Gastrocnemius medialis (tissue), 4 donors: ENCODE measurements at regions not wholly inside any gene's neighbourhood (a gene's known extent, or its start where the extent isn't known, plus 50 kb on each side); places are given as distances from the start of the nearest gene placed in this dataset.

Source experiments
- ATAC-seq, 2 donors: fragments of 150-250 bp; one replicate each; pipeline ENCODE4 v1.9.1; 2016
- DNase-seq, 2 donors: peaks; one replicate each; pipeline ENCODE4 v3.0.0-alpha.2; 2019
- H3K27ac ChIP-seq, 4 donors: fragments of 200-600 bp; sonication (generic); 1 replicate in 1 of 4; 2 replicates in 3 of 4; pipeline ENCODE4 v1.5.1; 2016 to 2018; ENCODE audit warnings: mild to moderate bottlenecking in 2 of 4, moderate library complexity in 1 of 4
- H3K27me3 ChIP-seq, 3 donors: fragments of 200-600 bp; sonication (generic) in 2 of 3; 1 replicate in 1 of 3; 2 replicates in 2 of 3; pipeline versions ENCODE4 v1.5.1 to v1.6.0; 2016 to 2019; ENCODE audit warnings: mild to moderate bottlenecking in 1 of 3, moderate library complexity in 1 of 3
- H3K36me3 ChIP-seq, 2 donors: fragments of 200-600 bp; sonication (generic) in 1 of 2; one replicate each; pipeline ENCODE4 v1.5.1; 2017 to 2018
- H3K4me1 ChIP-seq, 2 donors: fragments of 200-600 bp; sonication (generic) in 1 of 2; one replicate each; pipeline ENCODE4 v1.5.1; 2016 to 2017; ENCODE audit warnings: mild to moderate bottlenecking in 2 of 2
- H3K4me3 ChIP-seq, 4 donors: fragments of 200-600 bp; sonication (generic) in 3 of 4; 1 replicate in 1 of 4; 2 replicates in 3 of 4; pipeline ENCODE4 v1.5.1; 2016 to 2019; ENCODE audit warnings: mild to moderate bottlenecking in 2 of 4
- H3K9me3 ChIP-seq, 3 donors: fragments of 200-600 bp; sonication (generic) in 2 of 3; 1 replicate in 1 of 3; 2 replicates in 2 of 3; pipeline ENCODE4 v1.5.1; 2016 to 2019
- POLR2A ChIP-seq, 2 donors: fragments of 450-650 bp; IDR thresholded peaks; one replicate each; pipeline ENCODE4 v1.6.1; 2017; ENCODE audit warnings: antibody characterized with exemption in 2 of 2, mild to moderate bottlenecking in 2 of 2, moderate library complexity in 2 of 2
- in situ Hi-C, 4 donors: fragments of 200-750 bp; cut with MboI; loops; one replicate each; pipeline versions ENCODE4 v1.15.0 to v1.8.0; 2017; ENCODE audit warnings: low sequenced_read_pairs in 4 of 4
- intact Hi-C: fragments of 100-400 bp; cut with DNase I; formaldehyde crosslinking; loops from one replicate; pipeline ENCODE4 v1.15.1; 2023; ENCODE audit warnings: low total_unique reads
- TF ChIP-seq, protein P1 (sequence below), 5 experiments: fragments of 450-650 bp in 3 of 5; fragments of 200-600 bp in 2 of 5; sonication (generic) in 2 of 5; IDR thresholded peaks in 4 of 5; conservative IDR thresholded peaks in 1 of 5; 1 replicate in 4 of 5; 2 replicates in 1 of 5; pipeline ENCODE4 v1.5.1; 2016 to 2019; ENCODE audit warnings: antibody characterized with exemption in 5 of 5, mild to moderate bottlenecking in 3 of 5, moderate library complexity in 3 of 5

DNA sequence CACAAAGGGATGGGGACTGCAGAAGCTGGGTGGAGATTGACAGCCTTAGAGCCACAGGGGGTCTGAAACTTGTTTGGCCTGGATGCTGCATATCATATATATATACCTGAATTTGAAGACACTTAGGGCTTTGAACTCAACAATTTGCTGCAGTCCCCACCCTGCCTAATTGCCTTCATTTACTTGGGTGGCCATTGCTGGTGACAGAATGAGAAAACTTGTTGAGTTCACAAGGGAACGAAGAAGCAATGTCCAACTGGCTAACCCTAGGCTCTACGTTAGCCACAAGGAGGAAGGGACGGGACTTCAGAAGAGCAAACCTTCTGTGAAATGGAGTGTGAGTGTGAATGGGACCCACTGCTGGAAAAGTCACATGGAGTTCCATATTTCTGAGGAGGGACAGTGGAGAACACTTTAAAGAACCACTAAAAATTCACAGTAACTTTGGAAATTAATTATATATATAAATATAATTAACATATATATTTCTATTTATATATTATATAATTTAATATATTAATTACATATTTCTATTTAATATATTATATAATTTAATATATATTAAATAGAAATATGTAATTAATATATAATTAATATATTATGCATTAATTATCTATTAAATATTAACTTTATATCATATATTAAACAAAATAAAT lies 215.3 kb upstream of the SOX9 start:
- no peak for TF ChIP-seq POLR2A (IDR thresholded peaks at IDR 0.05)
- TF ChIP-seq, protein P1, sequence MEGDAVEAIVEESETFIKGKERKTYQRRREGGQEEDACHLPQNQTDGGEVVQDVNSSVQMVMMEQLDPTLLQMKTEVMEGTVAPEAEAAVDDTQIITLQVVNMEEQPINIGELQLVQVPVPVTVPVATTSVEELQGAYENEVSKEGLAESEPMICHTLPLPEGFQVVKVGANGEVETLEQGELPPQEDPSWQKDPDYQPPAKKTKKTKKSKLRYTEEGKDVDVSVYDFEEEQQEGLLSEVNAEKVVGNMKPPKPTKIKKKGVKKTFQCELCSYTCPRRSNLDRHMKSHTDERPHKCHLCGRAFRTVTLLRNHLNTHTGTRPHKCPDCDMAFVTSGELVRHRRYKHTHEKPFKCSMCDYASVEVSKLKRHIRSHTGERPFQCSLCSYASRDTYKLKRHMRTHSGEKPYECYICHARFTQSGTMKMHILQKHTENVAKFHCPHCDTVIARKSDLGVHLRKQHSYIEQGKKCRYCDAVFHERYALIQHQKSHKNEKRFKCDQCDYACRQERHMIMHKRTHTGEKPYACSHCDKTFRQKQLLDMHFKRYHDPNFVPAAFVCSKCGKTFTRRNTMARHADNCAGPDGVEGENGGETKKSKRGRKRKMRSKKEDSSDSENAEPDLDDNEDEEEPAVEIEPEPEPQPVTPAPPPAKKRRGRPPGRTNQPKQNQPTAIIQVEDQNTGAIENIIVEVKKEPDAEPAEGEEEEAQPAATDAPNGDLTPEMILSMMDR (IDR thresholded peaks at IDR 0.05 in 4 of 5, conservative IDR thresholded peaks at IDR 0.05 in 1 of 5), result no peak
- intact Hi-C loops, result loop anchor here (10.0 kb wide), 1 partner anchor 129 kb away; no protein-coding TSS in a partner anchor
- ATAC-seq (no peak), DNase-seq (no peak)
- in situ Hi-C loops, result no loop called here
- no peaks in the 10 kb centered on the region for H3K9me3 ChIP-seq
- H3K4me3 ChIP-seq, result no peak overlapping the region
- no peaks in the 10 kb centered on the region for H3K27me3 ChIP-seq
- H3K27ac ChIP-seq, result no peak overlapping the region
- peaks cover 4 to 11% of the 10 kb centered on the region in 2 donors for H3K4me1 ChIP-seq
- H3K36me3 ChIP-seq, result no peaks in the 10 kb centered on the region

DNA sequence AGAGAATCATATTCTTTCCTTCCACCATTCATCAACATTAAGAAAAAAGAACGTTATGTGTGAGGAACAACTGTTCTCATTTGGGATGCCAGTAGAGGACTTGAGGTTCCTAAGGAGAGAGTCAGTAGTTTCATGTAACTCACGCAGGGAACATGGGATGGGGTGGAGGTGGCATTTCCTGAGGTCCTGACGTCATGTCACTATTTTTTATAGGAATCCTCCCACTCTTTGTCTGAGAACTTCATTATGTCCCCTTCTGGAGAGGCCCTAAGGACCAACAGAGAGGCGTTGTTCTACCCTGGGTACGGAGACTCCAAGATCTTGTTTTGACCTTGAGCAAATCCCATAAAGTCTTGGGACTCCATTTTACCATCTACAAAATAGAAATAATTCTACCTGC lies 211.7 kb upstream of the SOX9 start:
- Histone ChIP-seq H3K27me3 (no peaks in the 10 kb centered on the region), H3K36me3 (no peaks in the 10 kb centered on the region), H3K4me1 (peaks cover 8 to 28% of the 10 kb centered on the region in 2 donors), H3K9me3 (no peaks in the 10 kb centered on the region), H3K27ac (peak overlapping the region in 1 of 4 donors; percentile 82), H3K4me3 (no peak overlapping the region)
- DNase-seq (no peak), ATAC-seq (no peak)
- intact Hi-C loops (loop anchor here (10.0 kb wide), 1 partner anchor 126 kb away; no protein-coding TSS in a partner anchor), in situ Hi-C loops (no loop called here)
- TF ChIP-seq, protein P1 (IDR thresholded peaks at IDR 0.05 in 4 of 5, conservative IDR thresholded peaks at IDR 0.05 in 1 of 5), result no peak
- no peak for TF ChIP-seq POLR2A (IDR thresholded peaks at IDR 0.05)

DNA sequence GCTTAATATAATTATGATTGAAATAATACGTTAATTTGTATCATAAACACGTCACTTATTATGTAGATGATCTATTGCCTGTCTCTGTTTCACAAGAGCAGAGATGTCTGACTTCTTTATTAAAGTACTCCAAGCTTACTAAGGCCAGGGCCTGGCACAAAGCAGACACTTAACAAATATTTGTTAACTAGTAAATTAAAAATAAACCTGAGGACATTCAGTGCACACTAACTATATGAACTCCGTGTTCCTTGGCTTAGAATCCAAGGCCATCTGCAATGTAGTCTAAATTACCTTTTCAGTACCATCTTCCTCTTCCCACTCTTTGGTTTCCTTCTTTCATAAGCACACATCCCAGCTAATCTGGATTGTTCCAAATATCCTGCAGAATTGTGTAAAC lies 210.8 kb upstream of the SOX9 start:
- H3K27me3 ChIP-seq, result no peaks in the 10 kb centered on the region
- in situ Hi-C loops (loop anchor here in 1 of 4 donors (5.0 kb wide), 1 partner anchor 67 kb away; no protein-coding TSS in a partner anchor), intact Hi-C loops (no loop called here)
- no peaks in the 10 kb centered on the region for H3K36me3 ChIP-seq
- H3K4me3 ChIP-seq, result no peak overlapping the region
- peak; percentile 80 to 94 for ATAC-seq
- peak overlapping the region; percentile 21 to 82 (median 41) for H3K27ac ChIP-seq
- TF ChIP-seq, protein P1 (IDR thresholded peaks at IDR 0.05 in 4 of 5, conservative IDR thresholded peaks at IDR 0.05 in 1 of 5), result no peak
- no peak for TF ChIP-seq POLR2A (IDR thresholded peaks at IDR 0.05)
- peaks cover 12 to 36% of the 10 kb centered on the region in 2 donors for H3K4me1 ChIP-seq
- peak in 1 of 2 donors; percentile 41 for DNase-seq
- no peaks in the 10 kb centered on the region for H3K9me3 ChIP-seq

DNA sequence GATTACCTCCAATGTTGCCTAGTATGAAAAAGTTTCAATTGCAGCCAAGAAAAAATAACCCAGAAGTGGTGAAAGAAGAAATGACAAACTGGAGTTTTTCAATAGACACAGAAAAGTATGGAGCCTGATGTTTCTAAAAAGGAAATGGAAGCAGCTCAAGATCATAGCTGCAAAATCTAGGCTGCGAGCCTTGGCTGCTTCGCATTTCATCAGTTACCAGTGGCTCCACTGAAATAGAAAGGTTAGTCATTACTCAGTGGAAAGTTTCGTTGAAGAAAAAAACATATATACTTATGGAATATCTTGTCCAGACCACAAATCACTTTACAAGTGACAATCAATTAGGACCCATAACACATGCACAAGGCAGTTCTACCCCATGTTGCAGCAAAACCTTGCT lies 206.8 kb upstream of the SOX9 start:
- Histone ChIP-seq H3K27me3 (no peaks in the 10 kb centered on the region), H3K9me3 (no peaks in the 10 kb centered on the region), H3K27ac (peak overlapping the region in 3 of 4 donors; percentile 1 to 72 (median 26)), H3K4me3 (no peak overlapping the region), H3K36me3 (no peaks in the 10 kb centered on the region), H3K4me1 (peaks cover 12 to 41% of the 10 kb centered on the region in 2 donors)
- peak; percentile 76 to 77 for ATAC-seq
- TF ChIP-seq, protein P1 (IDR thresholded peaks at IDR 0.05 in 4 of 5, conservative IDR thresholded peaks at IDR 0.05 in 1 of 5), result no peak
- no peak for TF ChIP-seq POLR2A (IDR thresholded peaks at IDR 0.05)
- intact Hi-C loops (no loop called here), in situ Hi-C loops (loop anchor here in 1 of 4 donors (5.0 kb wide), 1 partner anchor 63 kb away; no protein-coding TSS in a partner anchor)
- peak in 1 of 2 donors; percentile 5 for DNase-seq
